Dermis microvascular lymphatic vessel endothelial cell (primary cell): ENCODE measurements at regions not wholly inside any gene's neighbourhood (a gene's known extent, or its start where the extent isn't known, plus 50 kb on each side); places are given as distances from the start of the nearest gene placed in this dataset.
A peak's percentile ranks its signal among the peaks of the same experiment; 100 is the strongest.

Source experiments
- DNase-seq, 2 donors: peaks; one replicate each; pipeline versions ENCODE4 v3.0.0 to v3.0.0-alpha.2; 2010; ENCODE audit warnings: low read depth in 2 of 2

DNA sequence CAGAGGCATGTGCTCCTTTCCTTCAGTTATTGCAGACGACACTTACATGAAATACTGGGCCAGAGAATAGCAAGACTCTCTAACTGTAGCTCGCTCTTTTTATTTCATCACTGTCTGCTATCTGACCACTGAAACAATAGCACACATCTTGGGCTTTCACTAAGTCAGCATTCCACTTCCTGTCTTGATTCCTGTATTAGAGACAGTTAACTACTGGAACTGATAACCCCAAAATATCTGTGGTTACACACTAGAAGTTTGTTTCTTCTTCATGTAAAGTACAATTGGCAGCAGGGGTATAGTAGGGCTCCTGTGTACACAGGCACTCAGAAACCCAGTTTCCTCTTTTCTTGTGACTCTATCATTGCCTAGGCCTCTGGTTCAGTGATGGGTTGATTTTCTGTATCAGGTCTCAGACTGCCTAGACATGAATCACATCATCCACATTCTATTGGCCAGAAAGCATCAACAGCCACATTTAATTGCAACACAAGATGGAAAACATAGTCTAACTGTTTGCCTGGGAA lies 230.2 kb upstream of the CD96 start:
- DNase-seq = peak in 1 of 2 donors; percentile 19

DNA sequence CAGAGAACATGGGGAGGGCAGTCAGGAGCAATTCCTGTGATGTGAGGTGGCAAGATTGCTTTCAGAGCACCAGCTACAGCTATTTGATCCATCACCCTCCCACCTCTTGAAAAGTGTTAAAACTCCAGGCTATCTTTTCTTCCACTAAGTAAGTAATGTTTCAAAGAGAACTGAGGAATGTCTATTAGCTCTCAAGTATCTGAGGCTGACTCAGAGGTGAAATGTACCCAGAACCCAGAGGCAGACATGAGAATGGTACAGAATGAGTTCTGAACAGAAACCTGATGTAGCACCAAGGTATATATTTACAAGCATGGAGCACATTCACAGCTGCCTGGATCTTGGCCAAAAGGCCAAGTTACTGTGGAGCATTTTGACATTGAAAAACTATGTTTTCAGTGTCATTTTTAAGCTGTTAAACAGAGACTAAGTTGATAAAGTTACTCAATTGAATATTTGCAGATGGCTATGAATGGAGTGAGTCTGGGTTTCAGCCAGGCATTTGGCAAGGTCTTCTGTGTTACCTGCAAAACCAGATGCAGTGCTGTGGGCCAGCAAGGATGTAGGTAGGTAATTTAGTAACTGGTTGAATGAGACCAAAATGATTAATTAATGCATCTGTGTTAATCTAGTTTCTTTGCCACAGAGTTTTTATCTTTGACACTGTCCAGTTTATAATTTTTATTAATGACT lies 227.7 kb upstream of the CD96 start:
- DNase-seq = no peak

DNA sequence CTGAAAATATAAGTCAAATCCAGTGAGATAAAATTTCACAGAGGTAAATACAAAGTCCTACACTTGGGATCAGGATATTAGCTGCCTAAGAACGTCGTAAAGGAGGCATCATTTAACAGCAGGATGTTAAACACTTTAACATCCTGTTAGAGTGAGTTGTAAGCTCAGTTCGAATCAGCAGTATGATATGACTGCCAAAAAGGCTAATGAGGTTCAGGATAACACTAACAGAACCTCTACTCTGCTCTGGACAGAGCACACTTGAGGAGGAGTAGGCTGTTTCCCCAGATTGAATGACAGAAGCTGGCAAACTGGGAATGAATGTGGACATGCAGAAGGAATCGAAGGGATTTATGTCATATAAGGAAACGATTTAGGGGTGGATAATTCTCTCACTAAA lies 227.1 kb upstream of the CD96 start:
- no peak for DNase-seq

DNA sequence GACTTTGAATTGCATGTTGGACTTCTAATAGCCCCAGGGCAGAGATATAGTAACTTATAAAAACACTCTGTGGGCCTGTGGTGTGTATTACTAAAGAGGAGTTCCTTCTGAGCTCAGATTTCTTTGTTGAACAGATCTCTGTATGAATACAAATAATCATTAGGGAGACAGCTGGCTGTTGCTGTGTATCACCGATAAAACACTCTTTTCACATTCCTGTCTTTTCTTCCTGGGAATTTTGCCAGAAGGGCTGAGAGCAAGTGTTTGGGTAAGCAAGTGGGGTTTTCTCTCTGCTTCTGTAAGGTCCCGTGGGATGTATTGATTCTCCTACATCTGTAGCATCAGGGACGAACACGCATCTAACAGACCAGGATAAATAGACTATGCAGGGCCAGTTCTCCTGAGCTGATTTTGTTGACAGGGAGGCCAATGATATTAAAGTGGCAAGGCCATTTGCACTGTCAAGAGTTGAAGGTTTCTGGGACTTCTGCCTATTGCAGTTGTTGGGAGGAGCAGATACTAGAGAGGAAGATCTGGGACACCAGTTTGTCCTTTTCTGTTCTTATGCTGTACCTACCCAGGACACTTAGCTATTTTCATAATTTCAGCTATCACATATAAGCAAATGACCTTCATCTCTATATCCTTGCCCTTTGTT lies 225.9 kb upstream of the CD96 start:
- no peak for DNase-seq

DNA sequence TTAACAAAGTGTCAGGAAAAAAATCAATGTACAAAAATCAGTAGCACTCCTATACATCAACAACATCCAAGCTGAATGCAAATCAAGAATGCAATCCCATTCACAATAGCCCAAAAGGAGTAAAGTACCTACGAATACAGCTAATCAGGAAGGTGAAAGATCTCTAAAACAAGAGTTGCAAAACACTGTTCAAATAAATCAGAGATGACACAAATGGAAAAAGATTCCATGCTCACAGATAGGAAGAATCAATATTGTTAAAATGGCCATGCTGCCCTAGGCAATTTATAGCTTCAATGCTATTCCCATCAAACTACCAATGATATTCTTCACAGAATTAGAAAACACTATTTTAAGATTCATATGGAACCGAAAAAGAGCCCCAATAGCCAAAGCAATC lies 223.7 kb upstream of the CD96 start:
- no peak for DNase-seq

DNA sequence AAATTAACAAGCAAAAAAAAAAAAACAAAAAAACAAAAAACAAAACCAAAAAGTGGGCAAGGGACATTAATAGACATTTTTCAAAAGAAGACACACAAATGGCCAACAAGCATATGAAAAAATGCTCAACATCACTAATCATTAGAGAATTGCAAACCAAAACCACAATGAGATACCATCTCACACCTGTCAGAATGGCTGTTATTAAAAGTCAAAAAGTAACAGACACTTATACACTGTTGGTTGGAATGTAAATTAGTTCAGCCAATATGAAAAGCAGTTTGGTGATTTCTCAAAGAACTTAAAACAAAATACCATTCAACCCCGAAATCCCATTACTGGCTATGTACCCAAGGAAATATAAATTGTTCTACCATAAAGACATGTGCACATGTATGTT lies 222.4 kb upstream of the CD96 start:
- no peak for DNase-seq

DNA sequence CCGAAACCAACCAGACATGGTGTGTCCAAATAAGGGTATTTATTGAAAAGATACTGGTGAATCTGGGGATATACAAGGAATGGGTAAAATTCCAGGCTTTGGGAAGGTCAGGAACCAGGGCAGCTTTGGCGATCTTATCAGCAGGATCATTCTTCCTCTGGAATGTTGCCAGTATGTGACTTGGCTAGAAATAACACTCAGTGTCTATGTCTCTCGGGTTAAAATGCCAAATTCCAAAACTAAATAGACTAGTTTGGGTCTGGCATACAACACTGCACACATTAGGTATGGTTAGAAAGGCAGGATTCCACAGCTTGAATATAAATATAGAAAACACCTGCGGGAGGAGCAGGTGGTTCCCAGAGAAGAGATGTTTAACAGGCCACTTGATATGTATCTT lies 220.2 kb upstream of the CD96 start:
- peak; percentile 20 to 67 for DNase-seq

DNA sequence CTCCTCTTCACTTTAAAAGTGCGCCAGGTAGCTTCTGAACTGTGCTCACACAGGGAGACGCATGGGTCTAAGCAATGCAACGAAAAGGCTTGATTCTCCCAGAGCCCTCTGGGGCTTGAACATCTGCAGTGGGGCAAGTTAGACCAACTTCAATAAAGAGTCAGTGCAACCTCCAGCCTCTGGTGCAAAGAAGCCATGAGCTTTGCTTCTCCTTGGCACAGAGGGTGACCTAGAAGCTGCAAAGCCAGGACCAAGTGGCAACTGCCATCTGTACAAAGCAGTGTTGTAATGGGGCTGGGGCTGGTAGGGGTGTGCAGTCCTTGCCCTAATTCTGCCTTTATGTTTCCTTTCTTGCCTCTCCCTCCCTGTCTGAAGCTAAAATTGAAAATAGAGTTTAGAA lies 219.0 kb upstream of the CD96 start:
- DNase-seq = no peak

DNA sequence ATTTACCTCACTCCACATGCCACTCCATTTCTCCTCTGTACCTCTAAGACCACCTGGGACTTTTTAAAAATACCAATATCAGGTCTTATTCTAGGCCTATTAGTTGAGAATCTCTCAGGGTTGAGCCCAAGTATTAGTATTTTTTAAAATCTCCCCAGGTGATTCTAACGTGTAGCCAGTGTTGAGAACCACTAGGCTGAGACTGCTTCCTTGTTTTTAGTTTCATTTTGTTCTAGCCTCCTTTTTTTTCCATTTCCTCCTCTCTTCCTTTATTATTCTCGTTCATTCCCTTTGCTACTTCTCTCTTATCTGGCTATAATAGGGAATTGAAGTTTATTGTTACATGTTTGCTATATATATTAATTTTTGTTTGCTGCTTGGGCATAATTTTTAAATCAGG lies 217.8 kb upstream of the CD96 start:
- DNase-seq = no peak

DNA sequence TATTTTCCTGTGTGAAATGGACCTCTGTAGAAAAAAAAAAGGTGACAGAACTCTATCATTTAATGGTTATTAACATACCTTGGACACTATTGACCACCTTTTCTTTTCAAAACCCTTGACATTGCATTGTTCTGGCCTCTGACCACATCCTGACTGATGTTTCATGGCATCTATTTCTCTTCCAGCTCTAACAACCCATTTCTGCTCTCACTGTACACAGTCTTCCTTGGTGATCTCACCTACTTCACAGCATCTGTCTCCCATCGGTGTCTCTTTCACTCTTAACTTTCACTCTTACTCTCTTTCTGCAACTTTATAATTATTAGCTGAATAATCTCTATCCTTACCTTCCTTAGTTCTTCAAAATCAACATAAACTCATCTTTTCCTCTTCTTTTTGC lies 217.4 kb upstream of the CD96 start:
- DNase-seq = no peak

DNA sequence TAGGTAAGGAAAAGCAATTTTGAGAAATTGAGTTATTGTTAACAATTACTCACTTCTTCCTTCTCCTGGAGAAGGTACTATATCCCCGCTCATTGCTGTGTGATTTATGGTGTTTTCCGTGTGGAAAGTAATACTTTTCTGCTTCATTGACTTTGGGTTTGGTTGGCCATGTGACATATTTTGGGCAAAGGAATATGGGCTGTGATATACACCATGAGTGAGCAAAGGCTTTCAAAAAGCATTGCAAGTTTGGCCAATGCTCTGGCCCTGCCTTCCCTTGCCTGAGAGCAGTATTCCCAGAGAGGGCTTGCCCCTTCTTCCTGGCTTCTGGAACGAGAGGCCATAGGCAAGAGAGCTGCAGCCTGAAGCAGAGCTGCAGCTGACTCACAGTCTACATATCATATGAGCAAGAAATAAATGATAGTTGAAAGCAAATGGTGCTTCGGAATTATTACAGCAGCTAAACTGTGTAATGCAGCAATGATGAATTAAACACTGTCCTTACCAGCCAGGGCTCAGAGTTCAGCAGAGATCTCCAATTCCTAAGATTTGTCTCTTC lies 216.8 kb upstream of the CD96 start:
- no peak for DNase-seq

DNA sequence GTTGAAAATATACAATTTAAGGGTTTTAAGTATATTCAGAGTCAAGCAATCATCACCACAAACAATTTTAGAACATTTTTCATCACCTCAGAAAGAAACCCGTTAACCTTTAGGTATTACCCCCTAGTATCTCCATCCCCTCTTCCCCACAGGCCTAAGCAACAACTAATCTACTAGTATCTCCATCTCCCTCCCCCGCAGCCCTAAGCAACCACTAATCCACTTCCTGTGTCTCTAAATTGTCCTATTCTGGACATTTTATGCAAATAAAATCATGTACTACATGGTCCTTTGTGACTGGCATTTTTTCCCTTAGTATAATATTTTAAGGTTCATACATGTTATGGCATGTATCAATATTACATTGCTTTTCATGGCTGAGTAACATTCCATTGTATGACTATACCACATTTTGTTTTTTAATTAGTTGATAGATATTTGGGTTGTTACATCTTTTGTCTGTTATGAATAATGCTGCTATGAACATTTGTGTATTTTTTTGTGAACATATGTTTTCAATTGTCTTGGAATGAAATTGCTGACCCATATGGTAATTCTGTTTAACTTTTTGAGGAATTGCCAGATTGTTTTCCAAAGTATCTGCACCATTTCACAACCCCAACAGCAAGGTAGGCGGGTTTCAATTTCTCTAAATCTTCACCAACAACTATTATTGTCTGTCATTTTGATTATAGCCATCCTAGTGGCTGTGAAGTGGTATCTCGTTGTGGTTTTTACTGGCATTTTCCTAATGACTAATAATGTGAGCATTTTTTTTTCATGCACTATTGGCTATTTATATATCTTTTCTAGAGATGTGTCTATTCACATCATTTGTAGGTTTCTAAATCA lies 215.6 kb upstream of the CD96 start:
- DNase-seq = no peak

DNA sequence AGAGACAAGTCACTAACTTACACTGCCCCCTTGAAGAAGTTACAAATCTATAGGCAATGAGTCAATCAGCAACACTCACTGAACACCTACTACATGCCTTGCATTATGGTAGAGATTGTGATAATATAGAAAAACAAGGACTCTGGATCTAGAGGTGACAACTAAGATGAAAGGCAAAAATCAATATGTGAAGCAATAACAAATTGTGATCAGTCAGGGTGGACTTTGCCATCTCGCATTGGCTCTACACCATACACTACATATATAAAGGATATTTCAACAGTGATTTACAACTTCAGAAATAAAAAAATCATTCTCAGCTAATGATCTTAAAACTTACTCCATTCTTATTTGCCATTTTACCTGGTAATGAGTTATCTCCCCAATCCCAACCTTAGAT lies 210.7 kb upstream of the CD96 start:
- DNase-seq = no peak

DNA sequence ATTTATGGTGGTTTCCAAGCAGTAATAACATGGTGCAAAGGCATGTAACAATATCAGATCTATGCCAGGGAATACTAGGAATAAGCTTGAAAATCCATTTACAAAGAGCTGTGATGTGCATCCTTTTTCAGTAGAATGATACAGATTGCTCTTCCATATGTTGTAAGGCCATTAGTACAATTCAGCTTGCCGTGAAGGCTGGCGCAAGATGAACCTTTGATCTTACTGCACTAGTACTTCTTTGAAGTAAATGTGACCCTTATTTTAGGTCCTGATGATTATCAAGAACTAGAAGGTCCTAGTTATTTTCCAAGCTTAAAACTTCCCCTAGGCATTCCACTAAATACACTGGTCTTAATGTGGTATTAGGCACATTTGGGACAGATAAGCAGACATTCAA lies 210.1 kb upstream of the CD96 start:
- DNase-seq = no peak

DNA sequence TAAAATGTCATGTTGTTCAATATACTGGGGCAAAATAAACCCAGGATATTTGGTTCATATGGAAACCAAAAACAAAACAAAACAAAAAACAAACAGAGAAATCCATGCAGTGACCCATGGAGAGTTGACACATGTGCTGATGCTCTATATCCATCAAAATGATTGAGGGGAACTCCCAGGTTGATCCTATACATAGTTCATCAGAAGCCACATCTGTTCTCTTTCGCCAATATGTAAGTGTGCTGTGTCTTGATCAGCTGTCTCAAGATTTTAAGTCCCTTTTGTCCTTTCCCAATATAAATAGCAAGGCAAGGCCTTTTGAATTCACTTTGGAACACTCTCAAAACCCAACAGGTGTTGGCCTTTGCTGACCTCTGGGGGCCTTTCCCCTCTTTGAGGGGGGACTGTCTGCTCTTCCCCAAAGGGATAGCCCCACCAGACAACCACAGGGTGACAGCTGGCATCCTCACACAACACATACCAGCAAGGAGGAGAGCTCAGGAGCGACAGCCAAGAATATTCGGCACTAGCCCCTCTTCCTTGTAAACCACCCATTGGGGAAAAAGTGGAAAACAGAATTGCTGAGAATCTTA lies 209.4 kb upstream of the CD96 start:
- DNase-seq = no peak

DNA sequence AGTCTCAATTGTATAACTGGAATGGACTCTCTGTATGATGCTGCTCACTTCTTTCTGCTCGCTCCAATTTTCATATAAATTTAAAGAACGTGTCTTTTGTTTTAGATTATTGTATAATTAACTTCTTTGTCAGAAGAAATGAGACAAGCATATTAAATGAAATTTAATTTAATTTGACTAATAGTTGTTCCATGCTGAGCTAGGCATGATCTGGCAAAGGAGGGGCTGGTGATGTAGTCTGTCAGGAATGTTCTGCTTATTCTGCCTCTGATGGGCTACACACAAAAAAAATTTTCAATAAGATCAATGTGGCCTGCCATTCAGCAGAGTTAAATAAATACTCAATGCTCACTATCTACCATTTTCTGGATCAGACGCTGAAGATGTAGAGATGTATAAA lies 208.4 kb upstream of the CD96 start:
- DNase-seq = no peak

DNA sequence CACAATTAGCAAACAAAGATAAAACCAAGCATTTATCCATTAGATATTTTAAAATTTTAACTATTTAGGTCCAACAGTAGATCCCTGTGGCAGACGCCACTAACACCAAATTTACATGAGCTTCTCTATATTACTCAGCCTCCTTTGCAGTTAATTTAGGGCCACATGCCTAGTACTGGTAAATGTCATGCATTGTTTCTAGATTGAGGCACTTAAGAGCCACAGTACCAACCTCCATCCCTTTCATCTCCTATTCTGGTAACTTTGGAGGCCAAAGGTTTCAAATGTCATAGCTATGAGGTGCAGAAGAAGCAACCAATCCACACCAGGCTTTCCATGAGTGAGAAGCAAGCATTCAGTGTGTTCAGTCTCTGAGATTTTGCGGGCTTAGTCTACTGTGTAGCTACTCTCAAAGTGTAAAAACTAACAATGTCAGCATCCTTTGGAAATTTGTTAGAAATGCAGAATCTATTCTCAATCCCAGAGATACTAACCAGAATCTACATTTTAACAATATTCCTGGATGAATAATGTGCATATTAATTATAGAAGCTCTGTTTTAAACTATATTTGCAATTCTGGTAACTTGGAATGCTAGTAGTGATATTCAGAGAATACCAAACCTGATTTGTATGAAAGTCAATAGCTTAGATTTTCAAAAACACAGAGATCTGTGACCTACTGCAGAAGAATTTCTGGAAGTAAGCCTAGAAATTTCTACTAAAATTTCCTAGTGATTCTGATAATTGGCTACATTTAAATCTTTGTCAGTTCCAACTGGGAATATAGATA lies 206.3 kb upstream of the CD96 start:
- DNase-seq = no peak

DNA sequence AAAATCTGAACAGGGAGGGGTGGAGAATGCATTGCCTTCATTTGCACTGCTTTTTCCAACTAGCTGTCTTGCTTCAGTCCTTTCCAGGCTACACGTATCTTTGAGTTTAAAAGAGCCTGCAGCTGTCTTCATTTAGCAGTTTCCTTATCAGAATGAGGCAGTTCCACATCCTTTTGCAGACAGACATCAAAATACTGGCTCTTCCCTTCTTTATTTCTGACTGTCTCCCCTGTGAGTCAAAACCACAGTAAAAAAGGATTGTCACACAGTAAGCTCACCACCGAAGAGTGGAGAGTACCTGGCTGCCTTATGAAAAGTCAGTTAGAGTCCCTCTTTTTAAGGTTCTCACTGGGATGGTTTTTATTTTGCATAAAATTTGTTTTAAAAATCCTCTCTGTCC lies 205.5 kb upstream of the CD96 start:
- no peak for DNase-seq

DNA sequence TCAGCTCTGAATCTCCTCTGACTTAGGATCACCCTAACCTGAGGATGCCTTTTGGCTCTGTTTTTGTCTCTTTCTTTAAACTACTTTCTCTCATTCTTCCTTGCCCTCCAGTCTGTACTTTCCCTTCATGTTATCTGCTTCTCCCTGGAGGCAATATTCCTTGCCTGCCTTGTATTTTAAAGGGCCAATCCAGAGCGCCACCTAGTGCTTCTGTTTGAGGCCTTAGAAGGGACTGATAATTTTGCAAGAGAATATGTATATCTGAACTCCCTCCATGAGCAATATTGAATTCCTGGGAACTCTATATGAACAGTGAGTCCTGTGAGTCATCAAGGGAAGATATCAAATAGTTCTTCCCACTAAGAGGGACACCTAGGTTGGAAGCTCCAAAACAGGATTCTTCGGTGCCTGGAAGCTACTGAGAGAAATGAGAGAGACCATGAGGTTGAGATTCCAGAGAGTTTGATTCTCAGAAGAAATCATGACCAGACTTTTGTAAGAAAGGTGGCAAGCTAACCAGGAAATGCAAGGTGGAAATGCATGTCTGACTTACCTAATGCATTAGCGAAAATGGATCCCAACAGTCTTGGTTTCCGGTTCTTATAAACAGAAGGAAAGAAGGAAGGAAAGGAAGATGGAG lies 203.8 kb upstream of the CD96 start:
- DNase-seq = peak; percentile 56 to 71

DNA sequence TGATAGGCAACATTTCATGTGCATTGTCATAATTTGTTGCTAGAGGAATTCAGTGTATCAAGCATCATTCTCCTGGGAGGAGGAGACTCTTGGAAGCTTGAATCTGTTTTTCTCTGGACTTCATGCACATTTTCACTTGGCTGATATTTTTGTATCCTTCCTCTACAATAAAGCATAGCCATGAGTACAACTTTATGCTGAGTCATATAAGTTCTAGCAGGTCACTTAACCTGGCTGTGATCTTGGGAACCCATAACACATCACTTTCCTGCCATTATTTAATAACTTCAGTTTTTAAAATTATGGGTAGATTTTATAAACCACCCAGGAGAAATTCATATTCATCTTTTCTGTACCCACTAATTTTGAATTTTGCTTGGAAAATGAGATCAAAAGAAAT lies 203.0 kb upstream of the CD96 start:
- DNase-seq = no peak
